Epithelial cell of esophagus (primary cell): ENCODE measurements at regions not wholly inside any gene's neighbourhood (a gene's known extent, or its start where the extent isn't known, plus 50 kb on each side); places are given as distances from the start of the nearest gene placed in this dataset.
A peak's percentile ranks its signal among the peaks of the same experiment; 100 is the strongest.

Source experiments
- DNase-seq: peaks from one replicate; pipeline ENCODE4 v3.0.0; 2010; ENCODE audit warnings: low read depth
- H3K4me3 ChIP-seq: 2 replicates; pipeline ENCODE4 v1.5.1; 2011; ENCODE audit warnings: mild to moderate bottlenecking, low read length, control low read depth
- TF ChIP-seq, protein P1 (sequence below): IDR thresholded peaks from 2 replicates; pipeline ENCODE4 v1.5.1; 2011; ENCODE audit warnings: low read depth, mild to moderate bottlenecking, low read length, control low read depth, inconsistent platforms; ENCODE audit not compliant: insufficient read depth; ENCODE audit errors: missing control alignments

GRCh38 chr6:106000935-106001334 lies 85.2 kb upstream of the PRDM1 start:
- TF ChIP-seq, protein P1, sequence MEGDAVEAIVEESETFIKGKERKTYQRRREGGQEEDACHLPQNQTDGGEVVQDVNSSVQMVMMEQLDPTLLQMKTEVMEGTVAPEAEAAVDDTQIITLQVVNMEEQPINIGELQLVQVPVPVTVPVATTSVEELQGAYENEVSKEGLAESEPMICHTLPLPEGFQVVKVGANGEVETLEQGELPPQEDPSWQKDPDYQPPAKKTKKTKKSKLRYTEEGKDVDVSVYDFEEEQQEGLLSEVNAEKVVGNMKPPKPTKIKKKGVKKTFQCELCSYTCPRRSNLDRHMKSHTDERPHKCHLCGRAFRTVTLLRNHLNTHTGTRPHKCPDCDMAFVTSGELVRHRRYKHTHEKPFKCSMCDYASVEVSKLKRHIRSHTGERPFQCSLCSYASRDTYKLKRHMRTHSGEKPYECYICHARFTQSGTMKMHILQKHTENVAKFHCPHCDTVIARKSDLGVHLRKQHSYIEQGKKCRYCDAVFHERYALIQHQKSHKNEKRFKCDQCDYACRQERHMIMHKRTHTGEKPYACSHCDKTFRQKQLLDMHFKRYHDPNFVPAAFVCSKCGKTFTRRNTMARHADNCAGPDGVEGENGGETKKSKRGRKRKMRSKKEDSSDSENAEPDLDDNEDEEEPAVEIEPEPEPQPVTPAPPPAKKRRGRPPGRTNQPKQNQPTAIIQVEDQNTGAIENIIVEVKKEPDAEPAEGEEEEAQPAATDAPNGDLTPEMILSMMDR = no peak
- no peak for DNase-seq
- H3K4me3 ChIP-seq = no peak overlapping the region

- no peak for DNase-seq
- TF ChIP-seq, protein P1 = no peak
- H3K4me3 ChIP-seq = no peak overlapping the region
Observed at GRCh38 chr6:105997482-105997881, 88.7 kb upstream of the PRDM1 start.

DNA sequence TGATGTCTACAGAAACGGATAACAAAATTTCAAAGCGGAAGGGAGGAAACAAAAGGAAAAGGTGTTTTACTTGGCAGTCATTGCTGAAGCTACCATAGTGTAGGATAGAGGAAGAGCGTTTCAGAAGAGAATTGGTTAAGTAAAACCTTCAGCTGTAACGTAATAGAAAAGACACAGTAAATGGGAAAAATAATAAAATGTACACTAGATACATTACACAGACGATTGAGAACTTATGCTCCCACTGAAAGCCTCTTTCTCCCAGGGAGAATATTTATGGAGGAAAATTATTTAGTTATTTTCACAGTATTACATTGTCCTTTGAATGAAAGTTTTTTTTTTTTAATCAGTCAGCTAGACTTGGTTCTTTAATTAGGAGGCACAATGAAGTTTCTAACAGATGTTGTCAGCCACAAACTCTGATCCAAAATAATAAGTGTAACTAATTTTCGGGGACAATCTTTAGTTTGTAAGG lies 90.7 kb upstream of the PRDM1 start:
- DNase-seq = no peak
- TF ChIP-seq, protein P1 = no peak
- H3K4me3 ChIP-seq = peak overlapping the region; percentile 85

- peak overlapping the region; percentile 85 for H3K4me3 ChIP-seq
- TF ChIP-seq, protein P1 = no peak
- peak; percentile 82 for DNase-seq
Observed at GRCh38 chr6:105994591-105995390, 91.3 kb upstream of the PRDM1 start.

DNA sequence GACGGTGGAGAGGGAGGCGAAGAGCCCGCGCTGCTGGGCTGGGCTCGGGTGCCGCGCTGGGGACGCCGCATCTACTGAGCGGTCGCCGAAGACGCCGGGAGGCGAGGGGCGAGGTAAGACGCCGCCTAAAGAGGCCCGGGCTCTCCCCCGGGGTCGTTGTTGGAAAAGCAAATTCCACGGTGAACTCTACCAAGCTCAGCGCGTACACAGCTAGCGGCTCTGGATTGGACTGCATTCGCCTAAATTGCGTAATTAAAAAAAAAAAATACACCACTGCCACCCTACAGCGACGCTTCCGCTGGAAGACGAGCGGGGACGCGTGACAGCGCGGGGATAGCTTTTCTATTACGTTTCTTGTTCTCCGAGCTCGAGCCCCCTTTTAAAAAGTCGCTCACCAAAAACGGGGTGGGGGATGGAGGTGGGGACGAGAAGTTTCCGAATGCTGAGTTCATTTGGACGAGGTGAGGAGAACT lies 92.0 kb upstream of the PRDM1 start:
- DNase-seq = peak; percentile 50
- peak overlapping the region; percentile 85 for H3K4me3 ChIP-seq
- TF ChIP-seq, protein P1 = no peak

GRCh38 chr6:105993341-105994117 lies 92.6 kb upstream of the PRDM1 start:
- H3K4me3 ChIP-seq = peak overlapping the region; percentile 85
- TF ChIP-seq, protein P1 = no peak
- DNase-seq = no peak
